ENCODE measurements at regions not wholly inside any gene's neighbourhood (a gene's known extent, or its start where the extent isn't known, plus 50 kb on each side); places are given as distances from the start of the nearest gene placed in this dataset.
"Not testable (repeated sequence)": the region's sequence is repeated elsewhere in the genome, so short reads cannot be mapped to it uniquely, and the experiment has no call there.

DNA sequence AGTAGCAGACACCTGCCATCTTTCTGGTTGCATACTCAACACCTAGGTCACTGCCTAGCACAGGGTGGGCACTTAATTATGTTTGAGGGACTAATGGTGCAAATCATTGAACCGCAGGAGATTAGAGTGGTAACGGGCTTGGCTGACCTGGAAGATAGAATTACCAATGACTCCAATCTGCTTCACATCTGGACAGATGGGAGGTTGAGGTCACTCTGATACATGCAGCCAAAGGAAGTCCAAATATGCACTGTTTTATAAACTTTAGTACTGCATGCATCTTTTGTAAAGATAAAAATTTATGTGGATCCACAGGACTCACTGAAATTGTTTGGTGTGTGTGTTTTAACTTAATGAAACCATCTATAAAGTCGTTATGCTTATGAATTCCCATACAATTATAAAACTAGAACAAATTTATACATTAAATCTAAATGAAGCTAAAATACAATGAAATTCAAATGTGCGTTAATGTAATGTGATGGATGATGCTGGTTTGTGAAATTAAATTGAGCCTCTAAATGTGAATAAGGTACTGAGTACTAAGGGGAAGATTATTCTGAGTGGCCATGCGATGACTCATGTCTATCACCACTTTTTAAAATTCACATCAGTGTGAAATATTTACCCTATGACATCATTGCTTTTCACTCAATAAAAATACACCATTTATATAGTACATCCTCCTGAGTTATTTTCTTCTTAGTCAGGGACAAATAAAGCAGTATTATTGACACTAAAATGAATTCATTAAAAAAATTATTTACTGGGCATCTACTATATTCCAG is 224.7 kb upstream of the FAM78B start:
- DNase-seq (ENCODE audit: low read depth) = no peak

DNA sequence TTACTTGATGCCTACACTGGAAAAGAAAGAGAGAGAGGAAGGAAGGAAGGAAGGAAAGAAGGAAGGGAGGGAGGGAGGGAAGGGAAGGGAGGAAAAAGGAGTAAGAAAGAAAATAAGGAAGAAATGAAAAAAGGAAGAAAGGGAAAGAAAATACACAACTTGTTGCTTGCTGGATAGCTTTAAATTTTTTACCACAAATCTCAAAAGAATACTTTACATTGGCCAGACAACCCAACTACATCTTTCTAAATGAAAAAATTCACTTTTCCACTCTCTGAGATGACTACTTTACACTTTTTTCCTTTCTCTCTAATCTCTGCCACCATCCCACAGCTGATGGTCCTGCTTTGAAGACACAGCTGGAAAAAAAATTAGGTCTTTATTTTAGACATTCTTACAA is 228.9 kb upstream of the FAM78B start:
- DNase-seq (ENCODE audit: low read depth) = no peak

DNA sequence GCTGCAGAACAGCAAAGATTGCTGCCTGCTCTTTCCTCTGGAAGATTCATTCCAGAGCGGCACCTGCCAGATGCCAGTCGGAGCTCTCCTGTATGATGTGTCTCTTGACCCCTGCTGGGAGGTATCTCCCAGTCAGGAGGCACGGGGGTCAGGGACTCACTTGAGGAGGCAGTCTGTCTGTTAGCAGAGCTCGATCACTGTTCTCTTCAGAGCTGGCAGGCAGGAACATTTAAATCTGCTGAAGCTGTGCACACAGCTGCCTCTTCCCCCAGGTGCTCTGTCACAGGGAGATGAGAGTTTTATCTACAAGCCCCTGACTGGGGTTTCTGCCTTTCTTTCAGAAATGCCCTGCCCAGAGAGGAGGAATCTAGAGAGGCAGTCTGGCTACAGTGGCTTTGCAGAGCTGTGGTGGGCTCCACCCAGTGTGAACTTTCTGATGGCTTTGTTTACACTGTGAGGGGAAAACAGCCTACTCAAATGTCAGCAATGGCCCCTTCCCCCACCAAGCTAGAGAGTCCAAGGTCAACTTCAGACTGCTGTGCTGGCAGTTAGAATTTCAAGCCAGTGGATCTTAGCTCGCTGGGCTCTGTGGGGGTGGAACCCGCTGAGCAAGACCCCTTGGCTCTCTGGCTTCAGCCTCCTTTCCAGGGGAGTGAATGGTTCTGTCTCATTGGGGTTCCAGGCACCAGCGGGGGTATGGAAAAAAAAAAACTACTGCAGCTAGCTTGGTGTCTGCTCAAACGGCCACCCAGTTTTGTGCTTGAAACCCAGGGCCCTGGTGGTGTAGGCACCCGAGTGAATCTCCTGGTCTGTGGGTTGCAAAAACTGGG is 242.7 kb upstream of the FAM78B start:
- not testable (repeated sequence) for DNase-seq (ENCODE audit: low read depth)

DNA sequence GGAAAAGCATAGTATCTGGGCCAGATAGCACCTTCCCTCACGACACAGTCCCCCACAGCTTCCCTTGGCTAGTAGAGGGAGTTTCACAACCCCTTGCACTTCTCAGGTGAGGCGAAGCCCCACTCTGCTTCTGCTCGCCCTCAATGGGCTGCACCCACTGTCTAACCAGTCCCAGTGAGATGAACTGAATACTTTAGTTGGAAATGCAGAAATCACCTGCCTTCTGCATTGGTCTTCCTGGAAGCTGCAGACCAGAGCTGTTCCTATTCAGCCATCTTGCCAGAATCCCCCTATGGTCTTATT is 243.2 kb upstream of the FAM78B start:
- no peak for DNase-seq (ENCODE audit: low read depth)

DNA sequence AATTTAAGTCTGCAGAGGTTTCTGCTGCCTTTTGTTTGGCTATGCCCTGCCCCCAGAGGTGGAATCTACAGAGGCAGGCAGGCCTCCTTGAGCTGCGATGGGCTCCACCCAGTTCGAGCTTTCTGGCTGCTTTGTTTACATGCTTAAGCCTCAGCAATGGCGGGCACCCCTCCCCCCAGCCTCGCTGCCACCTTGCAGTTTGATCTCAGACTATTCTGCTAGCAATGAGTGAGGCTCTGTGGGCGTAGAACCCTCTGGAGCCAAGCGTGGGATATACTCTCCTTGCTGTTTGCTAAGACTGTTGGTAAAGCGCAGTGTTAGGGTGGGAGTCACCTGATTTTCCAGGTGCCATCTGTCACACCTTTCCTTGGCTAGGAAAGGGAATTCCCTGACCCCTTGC is 250.0 kb upstream of the FAM78B start:
- not testable (repeated sequence) for DNase-seq (ENCODE audit: low read depth)

DNA sequence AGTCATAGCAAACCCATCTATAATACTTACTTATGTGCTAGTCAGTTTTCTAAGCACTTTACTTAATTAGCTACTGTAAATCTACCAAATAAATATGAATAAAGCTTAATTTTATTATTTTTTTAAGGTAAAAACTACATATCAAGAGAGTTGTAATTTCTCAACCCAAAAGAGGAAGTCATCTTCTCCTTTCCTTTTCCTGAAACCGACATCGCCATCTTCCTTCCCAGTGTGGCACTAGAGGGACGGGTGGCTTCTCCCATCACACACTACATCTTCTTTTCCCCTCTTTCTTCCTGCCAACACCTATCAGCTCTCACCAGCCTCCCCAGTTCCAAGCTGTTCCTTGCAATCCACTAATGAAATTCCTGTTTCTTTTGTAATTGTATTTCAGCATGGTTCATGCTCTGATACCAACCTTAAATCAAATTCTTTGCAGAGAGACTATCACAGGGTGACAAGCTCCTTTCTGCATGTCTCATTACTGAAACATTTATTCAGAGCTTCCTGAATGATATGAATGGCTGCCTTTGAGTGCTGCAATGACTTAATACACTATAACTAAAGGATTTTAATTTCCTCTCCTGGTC is 251.6 kb upstream of the FAM78B start:
- DNase-seq (ENCODE audit: low read depth) = no peak

DNA sequence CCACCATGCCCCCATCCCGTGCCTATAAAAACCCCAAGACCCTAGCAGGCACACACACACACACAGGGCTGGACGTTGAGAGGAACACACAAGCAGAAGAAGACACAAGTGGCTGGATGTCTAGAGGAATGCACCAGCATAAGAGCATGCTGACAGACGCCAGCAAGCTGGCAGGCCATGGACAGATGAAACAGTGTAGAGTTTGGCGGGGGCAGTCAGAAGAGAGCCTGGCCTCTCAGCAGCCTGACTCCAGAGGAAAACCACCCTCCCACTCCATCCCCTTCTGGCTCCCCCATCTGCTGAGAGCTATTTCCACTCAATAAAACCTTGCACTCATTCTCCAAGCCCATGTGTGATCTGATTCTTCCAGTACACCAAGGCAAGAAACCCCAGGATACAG is 255.8 kb upstream of the FAM78B start:
- not testable (repeated sequence) for DNase-seq (ENCODE audit: low read depth)

DNA sequence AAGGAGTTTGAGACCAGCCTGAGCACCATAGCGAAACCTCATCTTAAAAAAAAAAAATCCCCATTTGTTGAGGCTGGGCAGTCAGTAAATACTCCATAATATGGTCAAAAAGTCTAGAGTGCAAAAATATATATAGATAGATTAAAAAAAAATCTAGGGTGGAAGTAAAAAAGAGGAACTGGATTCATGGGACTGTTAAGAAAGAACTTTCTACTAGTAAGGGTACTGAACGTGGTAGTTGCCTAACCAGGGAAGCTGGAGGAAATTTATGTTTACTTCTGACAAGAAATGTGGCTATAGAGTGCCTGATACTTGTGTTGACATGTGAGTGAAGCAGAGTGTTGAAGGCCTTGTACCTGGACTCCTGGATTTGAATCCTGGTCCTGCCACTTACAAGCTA is 265.9 kb upstream of the FAM78B start:
- DNase-seq (ENCODE audit: low read depth) = no peak

DNA sequence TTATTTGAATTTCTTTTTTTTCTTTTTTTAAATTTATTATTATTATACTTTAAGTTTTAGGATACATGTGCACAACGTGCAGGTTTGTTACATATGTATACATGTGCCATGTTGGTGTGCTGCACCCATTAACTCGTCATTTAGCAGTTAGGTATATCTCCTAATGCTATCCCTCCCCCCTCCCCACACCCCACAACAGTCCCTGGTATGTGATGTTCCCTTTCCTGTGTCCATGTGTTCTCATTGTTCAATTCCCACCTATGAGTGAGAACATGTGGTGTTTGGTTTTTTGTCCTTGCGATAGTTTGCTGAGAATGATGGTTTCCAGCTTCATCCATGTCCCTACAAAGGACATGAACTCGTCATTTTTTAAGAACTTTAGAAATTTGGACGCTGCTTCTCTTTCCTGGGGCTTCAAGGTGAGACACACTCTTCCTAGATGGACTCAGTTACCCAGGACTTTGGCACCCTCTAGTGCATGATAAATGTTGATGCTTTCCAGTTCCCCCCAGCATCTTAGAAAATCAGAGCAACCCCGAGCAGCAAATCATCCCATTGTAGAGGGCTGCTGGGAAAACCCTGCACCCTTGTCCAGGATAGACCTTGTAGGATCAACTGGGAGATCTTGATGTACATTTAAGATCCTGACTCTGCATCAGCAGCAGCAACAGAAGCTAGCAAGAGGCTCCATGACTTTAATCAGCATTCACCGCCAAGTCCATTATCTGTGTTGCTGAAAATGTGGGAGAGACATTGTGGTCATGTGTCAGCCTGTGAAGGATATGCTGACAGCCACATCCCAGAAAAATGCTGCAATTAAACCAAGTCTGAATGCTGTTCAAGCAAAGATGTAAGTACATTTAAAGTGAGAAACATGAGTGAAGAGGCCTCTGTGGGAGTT is 266.9 kb upstream of the FAM78B start:
- not testable (repeated sequence) for DNase-seq (ENCODE audit: low read depth)

DNA sequence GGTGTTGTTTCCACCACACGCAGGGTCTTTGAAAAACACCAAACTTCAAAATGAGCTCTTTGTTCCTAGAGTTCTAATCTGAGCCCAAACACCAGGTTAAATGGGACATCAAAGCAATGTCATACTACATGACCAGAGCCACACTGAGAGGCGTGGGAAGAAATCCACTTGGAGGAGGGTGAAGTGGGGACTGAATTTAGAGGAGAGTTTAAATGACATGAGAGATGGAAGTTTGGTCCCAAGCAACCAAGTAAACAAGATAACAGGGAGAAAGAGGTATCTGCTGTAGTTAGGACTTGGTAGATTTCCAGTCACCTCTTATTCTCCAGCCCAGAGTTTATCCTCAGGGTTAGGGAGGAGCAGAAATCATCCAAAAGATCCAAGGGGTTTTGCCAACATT is 290.9 kb upstream of the FAM78B start:
- DNase-seq (ENCODE audit: low read depth) = no peak

DNA sequence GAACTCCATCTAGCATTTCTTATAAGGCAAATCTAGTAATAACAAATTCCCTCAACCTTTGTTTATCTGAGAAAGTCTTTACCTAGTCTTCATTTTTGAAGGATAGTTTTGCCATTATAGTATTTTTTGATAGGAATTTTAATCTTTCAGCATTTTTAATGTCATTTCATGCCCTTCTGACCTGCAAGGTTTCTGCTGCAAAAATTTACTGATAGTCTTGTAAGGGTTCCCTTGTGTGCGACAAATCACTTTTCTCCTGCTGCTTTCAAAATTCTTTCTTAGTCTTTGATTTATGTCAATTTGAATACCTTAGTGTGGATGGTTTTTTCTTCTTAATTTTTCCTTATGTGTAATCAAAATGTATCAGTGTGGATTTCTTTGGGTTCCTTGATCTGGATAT is 297.5 kb upstream of the FAM78B start:
- DNase-seq (ENCODE audit: low read depth) = no peak

DNA sequence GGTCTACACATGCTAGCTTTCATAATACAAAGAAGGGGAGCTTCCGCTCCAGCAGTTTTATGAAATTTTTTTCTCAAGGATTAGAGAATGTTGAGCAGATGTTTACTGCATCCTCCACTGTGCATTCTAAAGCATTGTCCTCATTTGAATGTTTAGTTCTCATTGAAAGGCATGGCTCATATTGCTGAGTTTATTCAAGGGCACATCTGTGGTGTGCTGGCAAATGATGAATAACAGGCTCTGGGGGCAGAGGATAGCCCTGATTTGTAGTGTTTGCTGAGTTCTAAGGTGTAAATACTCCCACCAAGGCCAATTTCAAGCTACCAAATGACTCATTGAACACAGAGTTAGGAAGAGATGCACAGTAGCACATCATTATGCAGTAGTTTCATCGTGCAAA is 303.2 kb upstream of the FAM78B start:
- DNase-seq (ENCODE audit: low read depth) = no peak

DNA sequence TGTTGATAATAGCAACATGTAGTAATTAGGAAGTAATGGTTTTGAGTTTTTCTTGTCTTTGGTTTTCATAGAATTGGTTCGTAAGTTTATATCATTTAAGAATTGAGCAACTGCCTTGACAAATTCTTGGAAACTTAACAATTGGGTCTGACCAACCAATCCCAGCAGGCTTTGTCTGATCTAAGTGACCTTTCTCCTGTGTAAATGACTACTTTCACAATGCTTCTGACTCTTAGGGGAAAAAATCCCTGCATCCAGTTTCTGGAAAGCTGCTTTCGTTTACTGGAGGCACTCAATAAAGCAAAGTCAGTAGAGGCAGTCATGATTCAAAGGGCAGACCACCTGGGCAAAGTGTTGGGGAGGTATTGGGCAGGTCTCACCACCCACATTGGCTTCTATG is 303.6 kb upstream of the FAM78B start:
- no peak for DNase-seq (ENCODE audit: low read depth)

DNA sequence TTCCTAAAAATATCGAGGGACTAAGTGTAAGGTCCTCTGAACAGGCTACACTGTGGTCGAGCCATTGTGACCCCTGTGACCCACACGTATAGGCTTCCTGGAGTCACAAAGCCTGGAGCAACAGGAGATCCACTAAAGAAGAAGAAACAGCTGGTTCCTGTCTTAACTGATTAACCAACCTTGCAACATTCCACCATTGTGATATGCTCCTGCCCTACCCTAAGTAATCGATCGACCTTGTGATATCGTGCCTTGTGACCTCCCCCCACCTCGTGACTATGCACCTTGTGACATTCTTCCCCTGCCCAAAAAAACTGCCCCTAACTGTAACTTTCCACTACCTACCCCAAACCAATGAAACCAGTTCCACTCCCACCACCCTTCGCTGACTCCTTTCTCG is 304.6 kb upstream of the FAM78B start:
- DNase-seq (ENCODE audit: low read depth) = no peak

DNA sequence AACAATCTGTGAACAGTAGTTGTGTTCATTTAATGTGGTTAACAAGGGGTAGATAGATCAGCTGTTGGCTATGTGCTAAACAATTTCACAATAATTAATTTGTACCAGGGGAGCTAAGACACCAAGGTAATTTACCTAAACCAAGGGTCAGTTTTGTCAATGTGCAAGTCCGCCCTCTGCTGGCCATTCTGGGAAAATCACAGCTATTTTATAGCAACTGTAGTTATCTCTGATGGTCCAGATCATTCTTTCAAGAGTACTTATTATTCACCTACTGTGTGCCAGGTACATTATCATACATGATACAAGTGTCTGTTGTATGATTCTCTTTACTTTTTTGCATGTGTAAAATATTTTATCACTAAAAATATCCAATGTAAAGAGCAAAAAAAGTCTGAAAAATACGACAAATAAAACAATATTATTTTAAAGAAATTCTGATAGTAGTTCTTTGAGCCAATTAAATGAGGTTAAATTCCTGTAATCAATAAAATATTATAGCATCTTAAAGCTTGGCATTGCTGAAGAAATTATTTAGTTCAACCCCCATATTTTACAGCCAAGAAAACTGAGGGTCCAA is 312.3 kb upstream of the FAM78B start:
- DNase-seq (ENCODE audit: low read depth) = peak; percentile 16

DNA sequence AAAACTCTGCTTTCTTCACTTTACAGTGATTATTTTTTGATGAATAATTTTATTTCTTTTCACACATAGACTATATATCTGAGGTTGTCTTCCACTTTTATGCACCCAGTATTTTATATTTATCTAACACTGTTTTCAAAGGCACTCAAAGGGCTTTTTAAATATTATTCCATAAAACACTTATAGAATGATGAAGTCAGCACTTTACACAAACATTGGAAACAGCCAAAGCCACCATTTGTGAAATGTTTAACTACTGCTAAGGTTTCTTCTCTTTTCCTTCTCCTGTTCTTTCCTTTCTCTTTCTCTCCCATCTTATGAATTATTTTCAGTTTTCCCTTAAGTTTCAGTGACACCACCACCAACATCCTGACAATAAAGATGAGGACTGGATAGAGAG is 317.7 kb upstream of the FAM78B start:
- no peak for DNase-seq (ENCODE audit: low read depth)

DNA sequence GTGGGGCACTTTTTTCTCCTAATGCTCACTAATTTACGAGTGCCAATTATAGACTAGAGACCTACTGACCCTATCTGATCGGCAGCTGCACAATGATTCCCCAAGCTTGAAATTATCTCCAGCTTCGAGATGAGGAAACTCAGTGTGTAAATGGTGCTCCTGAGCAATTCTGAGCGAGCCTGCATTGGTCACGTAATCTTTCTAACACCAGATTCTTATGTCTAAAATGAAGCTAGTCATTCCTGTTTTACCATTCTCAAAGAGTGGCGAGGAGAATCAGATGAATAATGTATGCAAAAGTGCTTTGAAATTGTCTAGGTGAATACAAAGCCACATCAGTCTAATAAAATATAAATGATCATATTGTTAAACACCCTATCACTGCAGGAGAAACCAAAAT is 318.1 kb upstream of the FAM78B start:
- DNase-seq (ENCODE audit: low read depth) = no peak

DNA sequence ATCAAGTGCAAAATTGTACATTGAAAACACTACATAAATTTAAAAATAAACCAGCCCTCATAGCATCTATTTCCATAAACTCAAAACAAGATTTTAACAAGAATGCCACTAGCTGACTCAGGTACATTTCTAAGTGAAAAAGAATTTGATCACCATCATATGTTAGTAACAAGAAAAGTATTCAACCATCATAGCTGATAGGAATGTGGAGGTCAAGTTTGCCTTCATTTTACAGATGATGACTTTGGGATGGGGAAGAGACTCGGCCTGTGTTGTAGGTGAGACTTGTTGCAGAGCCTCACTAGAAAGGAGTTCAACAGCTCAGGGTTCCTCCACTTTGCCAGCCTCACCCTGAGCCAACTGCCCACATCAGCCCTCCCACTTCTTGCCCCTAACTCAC is 318.8 kb upstream of the FAM78B start:
- DNase-seq (ENCODE audit: low read depth) = no peak

DNA sequence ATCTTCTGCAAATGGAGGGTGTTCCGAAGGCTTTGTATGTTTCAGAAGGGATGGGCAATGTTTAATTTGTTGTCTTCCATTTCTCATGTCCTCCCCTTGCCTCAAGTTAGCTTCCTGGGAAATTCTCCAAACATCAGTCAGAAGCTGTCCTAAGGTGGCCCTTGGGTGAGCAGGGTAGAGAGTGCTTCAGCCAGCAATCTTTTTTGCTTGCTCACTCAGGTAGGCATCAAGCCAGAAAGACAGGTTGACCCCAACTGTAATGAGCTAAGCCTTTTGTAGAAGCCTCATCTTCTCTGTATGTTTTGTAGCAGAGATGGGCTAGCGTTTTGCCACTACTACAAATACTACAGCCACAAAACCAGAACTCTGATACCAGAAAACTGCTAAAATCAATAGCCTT is 321.5 kb upstream of the FAM78B start:
- DNase-seq (ENCODE audit: low read depth) = no peak

DNA sequence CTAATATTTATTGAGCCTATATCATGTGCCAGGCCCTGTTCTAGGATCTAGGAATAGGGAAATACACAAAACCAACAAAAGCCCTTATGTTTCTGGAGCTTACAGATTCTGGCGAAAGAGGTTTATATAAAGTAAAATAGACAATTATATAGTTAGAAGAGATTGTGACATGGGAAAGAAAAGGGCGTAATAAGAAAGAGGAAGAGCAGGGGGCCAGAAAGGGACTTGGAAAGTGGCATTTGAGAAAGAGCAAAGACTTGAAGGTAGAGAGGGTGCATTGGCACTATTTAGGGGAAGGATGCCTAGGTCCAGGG is 322.5 kb upstream of the FAM78B start:
- DNase-seq (ENCODE audit: low read depth) = no peak

DNA sequence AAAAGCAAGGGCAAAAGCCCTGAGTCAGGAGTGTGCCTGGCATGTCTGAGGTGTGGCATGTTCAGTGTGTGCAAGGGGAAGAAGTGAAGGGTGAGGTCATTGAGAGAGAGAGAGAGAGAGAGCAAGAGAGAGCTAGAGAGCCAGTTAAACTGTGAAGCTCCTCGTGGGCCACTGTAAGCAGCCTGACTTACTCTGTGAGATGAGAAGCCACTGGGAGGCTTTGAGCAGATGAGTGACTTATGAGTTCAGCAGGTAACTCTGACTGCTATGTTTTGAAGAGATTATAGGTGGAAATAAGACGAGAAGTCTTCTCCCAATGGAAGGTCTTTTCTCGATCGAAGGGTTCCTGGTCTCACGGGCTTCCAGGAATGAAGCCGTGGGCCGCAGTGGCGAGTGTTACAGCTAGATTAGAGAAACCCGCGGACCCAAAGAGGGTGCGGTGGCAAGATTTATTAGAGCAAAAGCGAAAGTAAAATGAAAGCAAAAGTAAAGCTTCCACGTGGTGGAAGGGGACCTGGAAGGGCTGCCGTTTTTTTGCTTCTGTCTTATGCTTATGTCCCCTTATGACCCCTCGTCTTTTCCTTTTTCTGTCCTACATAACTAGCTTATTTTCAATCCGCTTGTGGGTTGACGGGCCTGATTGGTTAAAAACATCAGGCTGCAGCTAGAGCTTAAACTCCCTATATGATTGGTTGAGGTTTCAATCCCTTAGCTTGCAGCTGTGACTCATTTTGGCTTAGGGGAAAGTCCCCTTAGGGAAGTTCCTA is 323.1 kb upstream of the FAM78B start:
- peak; percentile 4 for DNase-seq (ENCODE audit: low read depth)
